DOHH2 (cell line): ENCODE measurements at regions not wholly inside any gene's neighbourhood (a gene's known extent, or its start where the extent isn't known, plus 50 kb on each side); places are given as distances from the start of the nearest gene placed in this dataset.
A peak's percentile ranks its signal among the peaks of the same experiment; 100 is the strongest.

Experiments used
- CTCF ChIP-seq: fragments of 200-600 bp; sonication (generic); IDR thresholded peaks from one replicate; pipeline ENCODE4 v1.5.1; 2014; ENCODE audit warnings: antibody characterized with exemption, mild to moderate bottlenecking, low read depth, low read length; ENCODE audit not compliant: poor library complexity, severe bottlenecking
- EZH2phosphoT487 ChIP-seq: fragments of 200-600 bp; sonication (generic); IDR thresholded peaks from 2 replicates; pipeline ENCODE4 v1.6.1; 2017; ENCODE audit warnings: borderline replicate concordance, mild to moderate bottlenecking, antibody characterized with exemption, low read length, moderate library complexity, mixed read lengths

GRCh38 chr1:59146651-59147358 lies 150.1 kb upstream of the FGGY start:
- TF ChIP-seq CTCF = peak; percentile 13
- TF ChIP-seq EZH2phosphoT487 = peak; percentile 55; the same call in 1 of the 2 replicates
